Hepatocyte (in vitro differentiated cells): ENCODE measurements at regions not wholly inside any gene's neighbourhood (a gene's known extent, or its start where the extent isn't known, plus 50 kb on each side); places are given as distances from the start of the nearest gene placed in this dataset.

Experiments
- EZH2 ChIP-seq: fragments of 200-600 bp; sonication (generic); IDR thresholded peaks from 2 replicates; pipeline ENCODE4 v1.6.1; 2016; ENCODE audit warnings: antibody characterized with exemption, mild to moderate bottlenecking, borderline replicate concordance
- EZH2phosphoT487 ChIP-seq: fragments of 200-600 bp; sonication (generic); IDR thresholded peaks from one replicate; pipeline ENCODE4 v1.6.1; 2018; ENCODE audit warnings: antibody characterized with exemption, mild to moderate bottlenecking, low read depth, moderate library complexity; ENCODE audit not compliant: unreplicated experiment, severe bottlenecking
- TF ChIP-seq, protein P1 (sequence below): fragments of 200-600 bp; sonication (generic); IDR thresholded peaks from 2 replicates; pipeline ENCODE4 v1.5.1; 2016; ENCODE audit warnings: antibody characterized with exemption, mild to moderate bottlenecking; ENCODE audit not compliant: poor library complexity

DNA sequence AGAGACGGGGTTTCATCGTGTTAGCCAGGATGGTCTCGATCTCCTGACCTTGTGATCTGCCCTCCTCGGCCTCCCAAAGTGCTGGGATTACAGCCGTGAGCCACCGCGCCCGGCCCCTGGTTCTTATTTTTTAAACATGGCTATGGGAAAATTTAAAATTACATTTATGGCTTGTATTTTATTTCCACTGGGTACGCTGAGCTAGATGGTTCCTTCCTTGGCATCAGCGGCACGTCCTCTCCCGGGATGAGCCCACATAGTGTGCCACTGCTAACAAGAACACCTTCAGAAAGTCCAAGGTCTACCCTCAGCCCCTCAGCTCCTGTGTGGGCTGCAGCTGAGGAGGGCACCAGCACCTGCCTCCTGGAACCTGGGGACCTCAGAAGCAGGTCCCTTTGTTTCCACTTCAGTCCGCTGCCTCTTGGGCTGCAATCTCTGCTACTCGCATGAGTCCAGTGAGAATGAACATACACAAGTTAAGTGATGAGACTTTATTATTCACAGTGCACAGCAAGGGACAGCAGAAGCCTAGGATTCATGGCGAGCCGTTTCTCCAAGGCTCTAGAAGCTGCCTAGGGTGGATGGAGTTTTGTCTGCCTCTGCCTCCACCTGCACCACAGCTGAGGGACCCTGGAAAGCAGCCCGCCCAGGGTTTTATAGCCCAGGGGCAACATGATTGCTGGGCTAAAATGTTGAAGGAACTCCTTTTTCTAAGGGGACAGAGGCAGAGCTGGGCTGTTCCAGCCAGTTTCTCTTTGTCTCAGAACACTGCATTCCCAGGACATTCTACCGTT lies 107.5 kb upstream of the TEX51 start:
- TF ChIP-seq, protein P1, sequence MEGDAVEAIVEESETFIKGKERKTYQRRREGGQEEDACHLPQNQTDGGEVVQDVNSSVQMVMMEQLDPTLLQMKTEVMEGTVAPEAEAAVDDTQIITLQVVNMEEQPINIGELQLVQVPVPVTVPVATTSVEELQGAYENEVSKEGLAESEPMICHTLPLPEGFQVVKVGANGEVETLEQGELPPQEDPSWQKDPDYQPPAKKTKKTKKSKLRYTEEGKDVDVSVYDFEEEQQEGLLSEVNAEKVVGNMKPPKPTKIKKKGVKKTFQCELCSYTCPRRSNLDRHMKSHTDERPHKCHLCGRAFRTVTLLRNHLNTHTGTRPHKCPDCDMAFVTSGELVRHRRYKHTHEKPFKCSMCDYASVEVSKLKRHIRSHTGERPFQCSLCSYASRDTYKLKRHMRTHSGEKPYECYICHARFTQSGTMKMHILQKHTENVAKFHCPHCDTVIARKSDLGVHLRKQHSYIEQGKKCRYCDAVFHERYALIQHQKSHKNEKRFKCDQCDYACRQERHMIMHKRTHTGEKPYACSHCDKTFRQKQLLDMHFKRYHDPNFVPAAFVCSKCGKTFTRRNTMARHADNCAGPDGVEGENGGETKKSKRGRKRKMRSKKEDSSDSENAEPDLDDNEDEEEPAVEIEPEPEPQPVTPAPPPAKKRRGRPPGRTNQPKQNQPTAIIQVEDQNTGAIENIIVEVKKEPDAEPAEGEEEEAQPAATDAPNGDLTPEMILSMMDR: no peak
- TF ChIP-seq EZH2 (no peak), EZH2phosphoT487 (no peak)
